Cardiac muscle cell (in vitro differentiated cells and primary cell): ENCODE measurements at regions not wholly inside any gene's neighbourhood (a gene's known extent, or its start where the extent isn't known, plus 50 kb on each side); places are given as distances from the start of the nearest gene placed in this dataset.

ENCODE experiments used
- DNase-seq, 2 donors: peaks; one replicate each; pipeline versions ENCODE4 v3.0.0 to v3.0.0-alpha.2; 2010 to 2017; ENCODE audit warnings: low read depth in 1 of 2, low spot score in 1 of 2
- H3K27ac ChIP-seq: fragments of 200-600 bp; sonication (generic); 2 replicates; pipeline ENCODE4 v1.5.1; 2016
- H3K27me3 ChIP-seq: fragments of 200-600 bp; sonication (generic); 2 replicates; pipeline ENCODE4 v1.6.0; 2016; ENCODE audit warnings: control low read depth
- H3K36me3 ChIP-seq: fragments of 200-600 bp; sonication (generic); 2 replicates; pipeline ENCODE4 v1.5.1; 2016; ENCODE audit warnings: control low read depth
- H3K4me1 ChIP-seq: fragments of 200-600 bp; sonication (generic); 2 replicates; pipeline ENCODE4 v1.8.1; 2017; ENCODE audit warnings: low read depth, mild to moderate bottlenecking, mixed run types
- H3K4me3 ChIP-seq: fragments of 200-600 bp; sonication (generic); 2 replicates; pipeline ENCODE4 v1.5.1; 2016; ENCODE audit warnings: mild to moderate bottlenecking
- H3K9me3 ChIP-seq: fragments of 200-600 bp; sonication (generic); 2 replicates; pipeline ENCODE4 v1.5.1; 2017; ENCODE audit warnings: low read depth, mild to moderate bottlenecking, control low read depth
- CTCF ChIP-seq: IDR thresholded peaks from 2 replicates; pipeline ENCODE4 v1.5.1; 2012; ENCODE audit warnings: low read depth, mild to moderate bottlenecking, low read length

- H3K27me3 ChIP-seq = no peaks in the 10 kb centered on the region
- H3K36me3 ChIP-seq = no peaks in the 10 kb centered on the region
- no peaks in the 10 kb centered on the region for H3K9me3 ChIP-seq
- H3K27ac ChIP-seq = no peak overlapping the region
- no peak for DNase-seq
- no peak for TF ChIP-seq CTCF
- no peaks in the 10 kb centered on the region for H3K4me1 ChIP-seq
- H3K4me3 ChIP-seq = no peak overlapping the region
These were observed 84.4 kb upstream of the JAK1 start for GRCh38 chr1:65050735-65051134.

GRCh38 chr1:65054481-65054880 lies 88.1 kb upstream of the JAK1 start:
- DNase-seq = no peak
- Histone ChIP-seq H3K4me3 (no peak overlapping the region), H3K4me1 (no peaks in the 10 kb centered on the region), H3K27ac (no peak overlapping the region), H3K9me3 (no peaks in the 10 kb centered on the region), H3K27me3 (no peaks in the 10 kb centered on the region), H3K36me3 (peaks cover 10% of the 10 kb centered on the region)
- no peak for TF ChIP-seq CTCF

- peak in 1 of 2 donors; percentile 22 for DNase-seq
- Histone ChIP-seq H3K4me1 (no peaks in the 10 kb centered on the region), H3K27me3 (no peaks in the 10 kb centered on the region), H3K4me3 (no peak overlapping the region), H3K9me3 (no peaks in the 10 kb centered on the region), H3K27ac (no peak overlapping the region), H3K36me3 (peaks cover 11% of the 10 kb centered on the region)
- no peak for TF ChIP-seq CTCF
These were observed 89.4 kb upstream of the JAK1 start for GRCh38 chr1:65055747-65056146.

- DNase-seq = no peak
- no peak for TF ChIP-seq CTCF
- Histone ChIP-seq H3K36me3 (peaks cover 11% of the 10 kb centered on the region), H3K4me3 (no peak overlapping the region), H3K27me3 (no peaks in the 10 kb centered on the region), H3K27ac (no peak overlapping the region), H3K9me3 (no peaks in the 10 kb centered on the region), H3K4me1 (no peaks in the 10 kb centered on the region)
These were observed 89.9 kb upstream of the JAK1 start for GRCh38 chr1:65056234-65056633.

GRCh38 chr1:65056866-65057265 lies 90.5 kb upstream of the JAK1 start:
- TF ChIP-seq CTCF = no peak
- Histone ChIP-seq H3K4me1 (no peaks in the 10 kb centered on the region), H3K4me3 (no peak overlapping the region), H3K36me3 (peaks cover 11% of the 10 kb centered on the region), H3K27me3 (no peaks in the 10 kb centered on the region), H3K9me3 (no peaks in the 10 kb centered on the region), H3K27ac (no peak overlapping the region)
- DNase-seq = no peak
